GM18861 (cell line): ENCODE measurements at regions not wholly inside any gene's neighbourhood (a gene's known extent, or its start where the extent isn't known, plus 50 kb on each side); places are given as distances from the start of the nearest gene placed in this dataset.

Experiments used
- ATAC-seq: cut with Tn5 transposase; IDR thresholded peaks from one replicate; pipeline ENCODE4 v1.9.1; 2021; ENCODE audit not compliant: unreplicated experiment

DNA sequence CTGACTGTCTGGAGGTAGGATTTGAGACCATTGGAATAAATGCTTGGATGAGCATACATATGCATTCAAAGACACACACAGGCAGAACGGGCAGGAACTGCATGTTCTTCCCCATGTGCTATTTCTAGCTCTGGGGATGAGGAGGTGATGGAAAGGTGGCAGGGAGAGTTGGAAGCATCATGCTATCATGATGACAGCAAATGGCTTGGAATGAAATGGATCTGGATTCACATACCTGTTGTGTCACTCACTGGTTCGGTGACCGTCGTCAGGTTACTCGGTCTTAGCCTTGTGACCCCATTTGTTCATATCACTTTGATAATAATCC, 627.9 kb upstream of the KIRREL3 start:
- no peak for ATAC-seq

DNA sequence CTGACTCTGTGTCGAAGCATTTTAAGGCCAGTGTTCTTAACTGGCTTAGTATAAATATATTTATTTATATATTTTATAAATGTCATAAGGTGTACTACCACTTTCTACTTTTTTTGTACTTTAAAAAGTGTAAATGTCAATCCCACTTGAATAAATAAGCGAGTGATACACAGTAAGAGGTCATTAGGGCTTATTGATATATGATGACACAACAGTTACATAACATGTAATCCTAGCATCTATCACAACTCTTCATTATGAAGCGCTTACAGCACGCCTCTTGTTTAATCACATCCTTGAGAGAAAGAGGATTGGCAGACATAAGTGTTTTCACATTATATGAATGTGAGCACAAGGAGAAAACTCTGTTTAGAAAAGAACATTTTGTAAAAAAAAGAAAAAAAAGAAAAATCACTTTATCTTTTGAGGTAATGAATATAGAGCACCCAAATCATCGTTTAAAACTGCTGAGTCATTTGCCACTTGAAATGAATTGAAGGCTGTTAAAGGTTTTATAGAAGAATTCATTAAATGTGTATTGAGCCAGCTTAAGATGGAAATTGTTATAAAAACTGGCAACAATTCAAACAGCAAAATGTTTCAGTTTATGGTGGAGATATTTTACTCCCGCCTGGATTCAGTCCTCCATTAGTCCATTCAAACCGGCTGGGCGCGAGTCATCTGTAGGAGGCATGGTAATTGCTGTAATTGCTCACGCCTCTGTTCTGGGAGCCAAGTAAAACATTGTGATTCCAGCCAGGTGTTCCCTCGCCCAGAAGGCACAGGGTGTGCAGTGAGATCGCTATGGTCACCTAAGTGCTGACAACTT, 627.3 kb upstream of the KIRREL3 start:
- no peak for ATAC-seq

DNA sequence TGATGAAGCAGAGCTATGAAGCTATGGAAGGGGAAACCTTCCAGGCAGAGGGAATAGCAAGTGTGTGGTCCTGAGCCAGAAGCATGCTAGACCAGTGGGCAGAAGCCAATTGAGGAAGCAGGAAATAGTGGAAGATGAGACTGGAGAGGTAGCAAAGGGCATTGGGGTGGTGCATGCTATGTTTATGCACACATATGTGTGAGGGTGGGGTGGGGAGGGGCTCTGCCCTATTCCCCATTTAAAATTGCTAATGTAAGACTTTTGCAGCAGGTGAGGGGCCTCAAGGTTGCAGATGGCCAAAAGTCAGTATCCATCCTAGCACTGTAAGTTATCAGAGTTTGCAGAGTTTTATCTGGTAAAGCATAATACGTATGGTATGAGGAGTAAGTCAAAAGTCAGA, 626.6 kb upstream of the KIRREL3 start:
- ATAC-seq, result no peak

DNA sequence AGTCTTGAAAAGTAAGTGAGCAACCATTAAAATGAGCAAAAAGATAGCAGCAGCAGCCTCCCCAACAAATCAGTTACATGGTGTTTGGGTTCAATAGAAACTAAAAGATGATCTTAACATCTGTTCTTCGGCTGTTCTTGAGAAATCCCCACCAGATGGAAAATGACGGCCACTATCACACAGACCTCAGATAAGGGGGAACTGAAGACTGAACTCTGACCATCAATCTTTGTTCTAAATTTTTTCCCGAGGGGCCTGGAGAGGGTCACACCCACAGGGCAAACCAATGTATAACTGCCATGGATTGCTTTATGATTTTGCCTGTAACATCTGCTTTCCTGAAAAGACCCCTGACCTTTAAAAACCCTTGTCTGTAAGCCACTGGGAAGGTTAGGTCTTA, 624.8 kb upstream of the KIRREL3 start:
- no peak for ATAC-seq

DNA sequence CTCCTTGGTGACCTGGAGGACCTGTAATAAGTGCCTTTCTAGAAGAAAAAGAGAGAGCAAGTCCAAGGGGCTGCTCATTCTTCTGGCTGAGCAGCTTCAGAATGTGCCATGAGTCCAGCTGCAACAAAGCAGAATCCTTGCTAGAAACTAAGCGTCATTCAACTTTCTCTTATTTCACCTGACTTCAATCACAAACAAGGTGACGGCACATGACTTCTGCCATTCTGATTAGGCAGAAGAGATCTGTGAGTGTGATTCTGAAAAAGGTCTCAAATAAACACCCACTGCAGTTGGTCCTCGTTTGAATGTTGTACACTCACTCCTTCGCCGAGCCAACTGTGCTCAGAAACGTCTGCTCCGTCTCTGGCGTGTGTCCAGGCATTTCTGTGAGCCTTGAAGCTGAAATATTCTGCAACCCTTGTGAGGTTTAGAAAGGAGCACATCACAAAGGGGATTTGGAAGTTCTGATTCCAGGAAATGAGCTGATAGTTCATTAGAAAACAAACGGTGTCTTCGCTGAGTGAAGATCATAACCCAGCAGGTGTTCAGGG, 623.8 kb upstream of the KIRREL3 start:
- no peak for ATAC-seq

DNA sequence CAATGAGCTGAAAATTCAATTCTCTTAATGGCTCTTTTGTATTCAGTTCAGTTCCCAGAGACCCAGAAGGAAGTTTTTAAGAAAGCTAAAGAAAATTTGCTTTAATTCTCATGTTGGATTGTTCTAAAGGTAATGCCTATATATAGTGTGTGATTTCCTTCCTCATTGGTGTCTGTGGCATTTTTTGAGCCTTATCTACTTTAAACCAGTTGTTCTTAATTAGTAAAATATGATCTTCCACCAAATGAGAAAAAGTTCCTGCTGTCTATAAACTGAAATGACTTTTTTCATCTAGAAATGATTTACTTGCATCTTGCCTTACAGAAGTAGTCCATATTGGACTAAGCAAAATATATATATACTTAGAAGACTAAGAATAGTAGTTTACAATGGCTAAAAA, 622.1 kb upstream of the KIRREL3 start:
- ATAC-seq, result no peak

DNA sequence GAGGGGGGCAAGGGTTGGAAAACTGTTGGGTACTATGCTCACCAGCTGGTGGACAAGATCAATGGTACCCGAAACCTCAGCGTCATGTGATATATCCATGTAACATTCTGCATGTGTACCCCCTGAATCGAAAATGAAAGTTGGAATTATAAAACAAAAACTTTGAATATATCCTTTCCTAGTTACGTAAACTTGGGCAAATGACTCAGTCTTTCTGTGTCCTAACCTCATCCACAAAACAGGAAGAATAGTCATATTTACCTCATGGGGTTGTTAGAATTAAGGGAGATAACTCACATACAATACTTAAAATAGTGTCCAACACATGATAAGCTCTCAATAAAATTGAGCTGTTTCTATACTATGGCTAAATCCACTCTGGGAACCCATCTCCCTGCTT, 620.1 kb upstream of the KIRREL3 start:
- ATAC-seq, result no peak

DNA sequence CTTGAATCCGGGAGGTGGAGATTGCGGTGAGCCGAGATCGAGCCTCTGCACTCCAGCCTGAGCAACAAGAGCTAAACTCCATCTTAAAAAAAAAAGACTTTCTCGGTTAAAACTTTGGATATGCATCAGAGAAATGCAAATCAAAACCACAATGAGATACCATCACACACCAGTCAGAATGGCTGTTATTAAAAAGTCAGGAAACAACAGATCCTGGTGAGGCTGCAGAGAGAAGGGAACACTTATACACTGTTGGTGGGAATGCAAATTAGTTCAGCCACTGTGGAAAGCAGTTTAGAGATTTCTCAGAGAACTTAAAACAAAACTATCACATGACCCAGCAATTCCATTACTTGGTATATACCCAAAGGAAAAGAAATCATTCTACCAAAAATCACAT, 619.4 kb upstream of the KIRREL3 start:
- ATAC-seq, result no peak

DNA sequence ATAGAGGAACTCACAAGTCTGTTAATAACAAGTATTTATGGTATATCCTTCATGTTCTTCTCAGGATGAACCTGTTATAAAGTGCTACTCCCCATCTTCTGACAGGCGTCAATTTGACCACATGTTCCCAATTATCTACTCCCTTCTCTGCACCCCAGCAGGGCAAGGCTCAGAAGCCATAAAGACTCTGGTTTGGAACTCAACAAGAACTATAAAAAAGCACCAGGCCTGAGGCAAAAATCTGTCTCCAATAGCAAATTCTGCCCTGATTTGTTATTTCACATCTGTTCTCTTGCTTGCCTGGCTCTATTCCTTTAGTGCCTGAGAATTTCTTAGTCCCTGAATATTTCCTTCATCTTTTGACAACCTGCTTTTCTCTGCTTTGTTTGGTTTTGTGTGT, 618.2 kb upstream of the KIRREL3 start:
- ATAC-seq, result no peak

DNA sequence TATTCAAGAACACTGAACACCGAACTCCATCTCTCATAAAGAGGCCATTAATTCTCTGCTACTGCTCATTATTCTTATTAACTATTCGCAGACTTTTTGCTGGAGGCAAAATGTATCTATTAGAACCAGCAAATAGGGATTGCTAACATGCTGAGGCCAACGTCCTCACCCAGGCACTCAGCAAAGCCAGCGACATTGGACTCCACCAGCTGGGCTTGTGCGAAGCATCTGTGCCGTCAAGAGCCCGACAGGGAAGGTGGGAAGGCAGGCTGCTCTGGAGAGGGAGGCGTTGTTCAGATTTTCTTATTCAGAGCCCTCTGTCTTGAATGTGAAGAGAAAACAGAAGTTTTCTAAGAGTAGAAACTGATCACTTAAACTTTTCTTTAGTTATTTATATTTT, 615.6 kb upstream of the KIRREL3 start:
- ATAC-seq, result no peak

DNA sequence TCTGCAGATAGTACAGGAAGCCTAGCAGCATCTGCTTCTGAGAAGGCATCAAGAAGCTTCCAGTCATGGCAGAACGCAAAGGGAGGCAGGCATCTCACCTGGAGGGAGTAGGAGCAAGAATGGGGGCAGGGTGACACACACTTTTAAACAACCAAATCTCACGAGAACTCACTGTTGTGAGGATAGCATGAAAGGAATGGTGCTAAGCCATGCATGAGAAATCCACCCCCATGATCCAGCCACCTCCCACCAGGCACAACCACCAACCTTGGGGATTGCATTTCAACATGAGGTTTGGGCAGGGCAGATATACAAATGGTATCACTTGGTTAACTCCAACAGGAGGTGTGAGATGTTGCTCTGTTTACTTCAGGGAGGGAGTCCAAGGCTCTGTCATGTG, 612.0 kb upstream of the KIRREL3 start:
- ATAC-seq, result no peak

DNA sequence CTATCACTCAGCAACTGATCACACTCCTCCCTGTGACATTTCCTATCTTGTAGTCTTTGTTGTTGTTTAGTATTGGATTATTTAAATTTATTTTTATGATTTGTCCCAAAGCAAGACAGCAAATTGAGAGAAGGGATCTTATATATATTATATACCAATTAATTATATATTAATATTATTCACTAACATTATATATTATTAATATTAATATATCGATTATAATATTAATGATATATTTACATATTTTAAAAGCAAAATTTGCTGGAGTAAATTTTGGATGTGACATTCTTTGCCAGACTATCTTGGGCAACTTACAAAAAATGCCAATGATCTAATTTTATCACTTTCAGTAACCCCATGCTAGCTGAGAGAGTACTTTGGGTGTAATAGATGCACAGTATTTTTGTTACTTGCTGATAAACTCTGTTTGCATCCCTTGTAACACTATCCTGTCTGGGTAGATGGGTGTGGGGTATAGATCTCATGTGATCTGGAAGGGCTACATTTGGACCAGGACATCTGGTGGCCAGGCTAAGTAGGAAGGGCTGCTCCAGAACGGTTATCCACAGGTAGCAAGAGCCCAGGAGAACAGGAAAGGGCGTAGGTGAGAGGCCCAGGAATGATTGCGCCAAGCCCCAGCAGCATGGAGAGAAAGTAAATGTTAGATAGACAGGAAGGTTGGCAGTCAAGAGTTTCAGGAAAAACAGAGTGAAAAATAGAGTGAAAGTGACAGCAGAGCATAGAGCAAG, 608.6 kb upstream of the KIRREL3 start:
- ATAC-seq, result no peak

DNA sequence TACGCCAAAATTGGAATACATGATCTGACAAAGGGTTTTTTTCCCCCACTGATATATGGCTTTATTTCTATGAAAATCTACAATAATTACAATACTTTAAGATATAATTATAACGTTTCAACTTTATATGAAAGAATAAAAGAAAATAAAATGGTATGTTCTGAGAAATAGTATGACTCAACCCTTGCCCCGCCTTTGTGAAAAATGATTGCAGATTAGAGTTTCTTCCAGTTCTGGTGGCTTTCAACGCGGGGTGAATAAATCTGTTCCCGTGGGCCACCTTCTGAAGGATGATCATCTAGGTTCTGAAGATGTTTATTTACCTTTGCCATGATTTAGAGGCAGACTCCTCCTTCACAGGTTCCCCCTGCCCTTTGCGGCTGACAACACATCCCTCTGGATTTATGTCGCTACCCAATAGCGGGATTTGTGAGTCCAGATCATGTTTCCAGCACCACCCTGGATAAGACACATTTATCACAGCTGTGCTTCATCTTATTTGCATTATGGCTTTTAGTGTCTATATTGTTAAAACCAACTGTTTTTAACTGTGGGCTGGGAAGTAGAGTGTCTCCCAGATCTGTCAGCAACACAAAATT, 607.0 kb upstream of the KIRREL3 start:
- ATAC-seq, result no peak

DNA sequence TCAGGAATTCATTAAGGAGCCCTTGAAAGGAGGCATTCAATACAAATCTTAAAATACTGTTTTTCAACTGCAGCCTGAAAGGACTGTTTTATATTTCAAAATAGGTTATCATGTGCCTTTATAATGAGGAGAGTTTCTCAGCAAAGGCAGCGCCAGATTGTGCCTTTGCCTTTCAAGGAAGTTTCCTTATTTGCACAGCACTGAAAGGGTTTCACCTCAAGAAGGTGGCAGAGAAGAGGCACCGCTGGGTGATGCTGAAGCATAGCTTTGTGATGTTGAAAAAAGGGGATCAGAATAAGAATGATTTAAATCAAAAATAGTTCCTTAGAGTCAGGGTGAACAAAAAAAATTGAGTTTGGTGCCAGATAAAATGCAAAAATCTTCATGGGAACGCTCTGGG, 601.0 kb upstream of the KIRREL3 start:
- ATAC-seq, result no peak

DNA sequence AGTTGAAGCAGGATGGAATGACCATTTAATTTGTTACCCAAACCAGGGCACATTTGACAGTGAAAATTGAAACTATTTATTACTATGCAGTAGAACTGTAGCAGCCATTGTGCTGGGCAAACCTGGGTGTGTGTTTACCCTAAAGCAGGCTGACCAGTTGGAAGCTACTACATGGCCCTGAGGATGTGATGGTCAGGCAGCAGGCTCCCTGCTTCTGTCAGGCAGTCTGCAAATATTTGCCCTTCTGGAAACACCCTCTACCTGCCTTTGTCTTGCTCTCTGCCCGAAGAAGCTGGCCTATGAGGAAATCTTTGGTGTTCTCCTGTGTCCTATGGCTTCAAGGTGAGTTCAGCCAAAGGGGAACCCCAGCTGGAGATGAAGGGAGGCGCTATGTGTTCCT, 600.1 kb upstream of the KIRREL3 start:
- no peak for ATAC-seq

DNA sequence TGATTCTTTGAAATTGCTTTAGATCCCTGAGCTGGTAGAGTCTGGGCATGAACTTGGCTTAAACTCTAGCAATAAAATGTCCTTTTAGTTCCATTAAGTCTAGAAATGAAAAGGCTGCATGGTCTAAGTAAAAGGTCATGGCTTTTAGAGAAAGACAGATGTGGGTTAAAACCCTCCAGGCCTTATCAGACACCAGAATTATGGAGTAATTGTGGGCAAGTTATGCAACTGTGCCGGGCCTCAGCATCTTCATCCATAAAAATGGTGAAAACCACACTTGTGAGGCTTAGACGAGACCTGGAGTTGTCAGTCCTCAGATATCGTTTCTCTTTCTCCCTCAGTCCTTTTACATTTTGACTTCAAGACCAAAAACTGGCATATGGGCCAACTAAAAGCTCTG, 597.9 kb upstream of the KIRREL3 start:
- no peak for ATAC-seq

DNA sequence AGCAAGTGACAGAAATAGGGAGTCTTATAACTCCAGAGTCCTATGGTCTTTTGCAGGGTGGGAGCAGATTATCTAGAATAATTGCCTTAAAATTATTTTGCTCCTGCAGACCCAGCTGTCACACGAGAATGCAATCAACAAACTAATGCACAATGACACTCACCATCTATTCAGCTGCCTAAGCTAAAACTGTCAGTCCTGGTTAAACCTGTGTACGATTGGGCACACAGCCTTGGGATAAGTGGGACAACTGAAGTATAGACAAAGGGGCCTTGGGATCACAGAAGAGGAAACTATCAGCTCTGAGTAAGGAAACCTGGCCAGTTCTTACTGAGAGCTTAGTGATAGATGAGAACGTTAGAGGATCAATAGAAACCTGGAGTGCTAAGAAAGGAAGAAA, 595.9 kb upstream of the KIRREL3 start:
- ATAC-seq, result no peak

DNA sequence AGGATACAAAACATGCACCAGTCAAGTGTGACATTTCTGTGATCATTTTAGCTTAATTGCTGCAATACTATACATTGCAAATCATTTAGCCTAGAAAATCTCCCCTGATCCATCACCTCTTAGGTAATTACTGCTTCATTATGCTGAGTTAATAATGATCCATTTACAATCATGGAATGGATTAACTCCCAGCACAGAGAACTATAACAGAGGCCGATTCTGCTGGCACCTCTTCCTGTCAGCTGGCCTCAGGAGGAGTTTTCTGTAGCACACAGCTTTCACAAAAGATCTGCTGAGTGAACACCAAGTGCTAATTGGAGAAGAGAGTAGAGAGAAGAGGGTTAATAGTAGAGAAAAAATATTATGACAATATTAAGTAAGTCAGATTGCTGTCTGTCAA, 591.8 kb upstream of the KIRREL3 start:
- no peak for ATAC-seq

DNA sequence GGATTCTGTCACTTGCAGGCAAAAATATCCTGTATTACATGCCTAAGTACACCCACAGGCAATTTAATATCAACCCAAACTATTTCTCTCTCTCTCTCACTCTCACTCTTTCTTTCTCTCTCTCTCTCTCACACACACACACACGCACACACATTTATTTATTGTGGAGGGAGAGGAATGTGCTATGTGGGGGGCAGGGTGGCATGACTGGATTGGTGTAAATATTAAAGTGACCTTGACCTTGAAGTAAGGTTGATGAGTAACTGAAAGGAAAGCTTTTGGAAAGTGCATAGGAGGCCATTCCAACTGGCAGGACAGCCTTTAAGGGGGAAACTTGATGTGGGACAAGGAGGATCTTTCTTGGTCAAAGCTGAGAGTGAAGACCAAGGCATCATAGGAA, 589.7 kb upstream of the KIRREL3 start:
- ATAC-seq, result no peak

DNA sequence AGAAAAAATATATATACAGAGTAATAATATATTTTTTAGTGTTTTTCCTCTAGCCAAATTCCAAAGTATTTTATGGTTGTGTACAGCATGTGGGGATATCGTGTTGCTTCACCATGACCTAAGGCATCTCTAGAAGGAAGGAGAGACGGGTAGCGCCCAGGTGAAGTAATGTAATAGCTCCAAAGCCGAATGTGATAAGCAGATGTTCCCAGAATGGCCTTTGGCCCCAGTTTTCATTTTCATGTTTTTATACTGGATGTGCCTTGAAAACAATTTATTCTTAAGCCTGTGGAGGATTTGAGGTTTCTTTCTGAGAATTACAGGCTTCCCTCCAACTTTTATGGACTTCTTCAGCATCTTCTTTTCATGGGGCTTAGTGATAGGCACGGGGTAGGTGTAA, 587.9 kb upstream of the KIRREL3 start:
- ATAC-seq, result no peak

DNA sequence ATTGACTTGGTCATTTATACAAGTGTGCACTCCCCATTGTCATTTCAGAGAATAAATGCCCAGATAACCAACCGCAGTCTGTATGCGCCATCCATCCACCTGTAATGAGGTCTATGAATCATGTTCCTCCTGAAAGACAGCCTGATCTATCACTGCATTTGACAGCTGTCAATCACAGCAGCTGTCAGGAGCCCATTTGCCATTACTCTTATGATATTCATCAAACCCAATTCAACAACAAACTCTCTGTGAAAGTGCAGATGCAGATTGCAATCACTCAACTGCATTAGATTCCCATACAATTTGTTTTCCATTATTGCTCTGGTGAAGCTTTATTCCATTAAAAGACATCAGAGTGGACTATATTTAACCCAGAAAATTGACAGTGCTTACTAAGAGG, 586.9 kb upstream of the KIRREL3 start:
- ATAC-seq, result no peak

DNA sequence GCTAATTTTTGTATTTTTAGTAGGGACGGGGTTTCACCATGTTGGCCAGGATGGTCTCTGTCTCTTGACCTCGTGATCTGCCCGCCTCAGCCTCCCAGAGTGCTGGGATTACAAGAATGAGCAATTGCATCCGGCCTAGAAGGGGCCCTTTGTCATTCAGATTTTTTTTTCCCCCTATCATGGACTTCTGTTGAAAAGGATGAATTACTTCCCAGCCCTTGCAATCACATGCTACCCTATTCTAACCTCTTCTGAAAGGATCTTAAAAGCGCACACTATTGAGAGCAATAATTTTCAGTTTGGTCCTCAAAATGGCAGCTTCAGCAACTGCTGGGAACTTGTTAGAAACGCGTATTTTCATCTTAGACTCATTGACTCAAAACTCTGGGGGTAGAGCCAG, 575.6 kb upstream of the KIRREL3 start:
- no peak for ATAC-seq
